Esophagus muscularis mucosa (tissue), 4 donors: ENCODE measurements at regions not wholly inside any gene's neighbourhood (a gene's known extent, or its start where the extent isn't known, plus 50 kb on each side); places are given as distances from the start of the nearest gene placed in this dataset.
A peak's percentile ranks its signal among the peaks of the same experiment; 100 is the strongest.

Experiments
- DNase-seq: peaks from one replicate; pipeline ENCODE4 v3.0.0-alpha.2; 2017; ENCODE audit errors: extremely low spot score
- H3K27ac ChIP-seq, 4 donors: fragments of 200-600 bp; sonication (generic); replicated peaks in 1 of 4; 1 replicate in 3 of 4; 2 replicates in 1 of 4; pipeline ENCODE4 v1.5.1; 2016 to 2019; ENCODE audit warnings: mild to moderate bottlenecking in 1 of 4
- H3K27me3 ChIP-seq, 4 donors: fragments of 200-600 bp; sonication (generic); one replicate each; pipeline versions ENCODE4 v1.5.1 to v1.6.0; 2016 to 2019
- H3K36me3 ChIP-seq, 4 donors: fragments of 200-600 bp; sonication (generic); one replicate each; pipeline ENCODE4 v1.5.1; 2016 to 2019
- H3K4me1 ChIP-seq, 4 donors: fragments of 200-600 bp; sonication (generic); one replicate each; pipeline ENCODE4 v1.5.1; 2016 to 2019
- H3K4me3 ChIP-seq, 4 donors: fragments of 200-600 bp; sonication (generic); 1 replicate in 2 of 4; 2 replicates in 2 of 4; pipeline ENCODE4 v1.5.1; 2016 to 2019; ENCODE audit warnings: mild to moderate bottlenecking in 4 of 4, moderate library complexity in 1 of 4
- H3K9me3 ChIP-seq, 4 donors: fragments of 200-600 bp; sonication (generic); 1 replicate in 3 of 4; 2 replicates in 1 of 4; pipeline ENCODE4 v1.5.1; 2016 to 2019
- CTCF ChIP-seq, 3 experiments: fragments of 200-600 bp in 2 of 3; fragments of 450-650 bp in 1 of 3; sonication (generic) in 2 of 3; IDR thresholded peaks; one replicate each; pipeline ENCODE4 v1.5.1; 2017 to 2019; ENCODE audit warnings: antibody characterized with exemption in 3 of 3, mild to moderate bottlenecking in 2 of 3, moderate library complexity in 1 of 3
- EP300 ChIP-seq: sonication (generic); formaldehyde crosslinking; IDR thresholded peaks from one replicate; pipeline ENCODE4 v1.6.1; 2017; ENCODE audit warnings: antibody characterized with exemption
- POLR2A ChIP-seq: fragments of 450-650 bp; IDR thresholded peaks from one replicate; pipeline ENCODE4 v1.6.1; 2017; ENCODE audit warnings: antibody characterized with exemption, moderate library complexity, mild to moderate bottlenecking, low read depth
- POLR2AphosphoS5 ChIP-seq, 2 donors: sonication (generic); formaldehyde crosslinking; IDR thresholded peaks; one replicate each; pipeline ENCODE4 v1.6.1; 2017; ENCODE audit warnings: antibody characterized with exemption in 2 of 2
- WGBS: methylation state at CpG from one replicate; pipeline ENCODE4 v1.1.5; 2018; 5-methylcytosine and 5-hydroxymethylcytosine counted together
- intact Hi-C: fragments of 100-400 bp; cut with DNase I; formaldehyde crosslinking; loops from one replicate; pipeline ENCODE4 v1.15.1; 2023

DNA sequence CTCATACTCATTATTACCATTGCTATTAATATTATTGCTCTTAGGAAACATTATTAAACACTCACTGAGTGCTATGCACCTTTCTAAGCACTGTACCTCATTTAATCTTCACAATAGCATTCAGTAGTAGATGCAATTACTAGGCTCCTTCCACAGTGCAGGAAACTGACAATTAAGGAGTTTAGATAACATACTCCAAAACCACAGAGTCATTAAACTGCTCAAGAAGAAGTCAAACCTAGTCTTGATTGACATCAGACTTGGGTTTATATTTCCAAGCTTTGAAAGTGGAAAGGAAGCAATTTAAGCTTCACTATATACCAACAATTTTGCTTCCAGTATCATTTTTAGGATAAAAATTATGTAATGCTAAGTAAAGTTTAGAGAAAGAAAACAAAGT lies 490.1 kb upstream of the ARRDC4 start:
- intact Hi-C loops, result no loop called here
- Histone ChIP-seq H3K36me3 (no peaks in the 10 kb centered on the region), H3K27me3 (no peaks in the 10 kb centered on the region), H3K4me1 (no peaks in the 10 kb centered on the region), H3K4me3 (no peak overlapping the region), H3K27ac (no peak overlapping the region), H3K9me3 (peaks cover 0 to 3% (median 0%) of the 10 kb centered on the region in 4 donors)
- no peak for DNase-seq
- TF ChIP-seq EP300, result no peak
- TF ChIP-seq POLR2A, result no peak
- TF ChIP-seq CTCF (IDR thresholded peaks at IDR 0.05), result no peak

- Histone ChIP-seq H3K27ac (no peak overlapping the region), H3K4me1 (no peaks in the 10 kb centered on the region), H3K27me3 (no peaks in the 10 kb centered on the region), H3K4me3 (no peak overlapping the region), H3K36me3 (no peaks in the 10 kb centered on the region), H3K9me3 (peaks cover 0 to 3% (median 0%) of the 10 kb centered on the region in 4 donors)
- 77% methylated on average over 1 of the region's 1 CpG for WGBS
- intact Hi-C loops, result no loop called here
- TF ChIP-seq POLR2AphosphoS5 (IDR thresholded peaks at IDR 0.05), result no peak
- no peak for TF ChIP-seq POLR2A
- no peak for TF ChIP-seq CTCF (IDR thresholded peaks at IDR 0.05)
- no peak for TF ChIP-seq EP300
- no peak for DNase-seq
Observed at GRCh38 chr15:97473627-97474026, 486.9 kb upstream of the ARRDC4 start.

GRCh38 chr15:97479957-97480356 lies 480.5 kb upstream of the ARRDC4 start:
- 98% methylated on average over 3 of the region's 3 CpGs for WGBS
- TF ChIP-seq POLR2A (no peak), EP300 (no peak), POLR2AphosphoS5 (IDR thresholded peaks at IDR 0.05) (no peak), CTCF (IDR thresholded peaks at IDR 0.05) (no peak)
- intact Hi-C loops, result no loop called here

GRCh38 chr15:97482521-97482920 lies 478.0 kb upstream of the ARRDC4 start:
- Histone ChIP-seq H3K36me3 (no peaks in the 10 kb centered on the region), H3K27ac (no peak overlapping the region), H3K4me3 (no peak overlapping the region), H3K9me3 (no peaks in the 10 kb centered on the region), H3K27me3 (no peaks in the 10 kb centered on the region), H3K4me1 (no peaks in the 10 kb centered on the region)
- TF ChIP-seq POLR2AphosphoS5 (IDR thresholded peaks at IDR 0.05), result no peak
- TF ChIP-seq EP300, result no peak
- TF ChIP-seq CTCF (IDR thresholded peaks at IDR 0.05), result peak in 1 of 3 experiments; percentile 26
- DNase-seq, result no peak
- intact Hi-C loops, result no loop called here
- 55% methylated on average over 3 of the region's 3 CpGs for WGBS

More at GRCh38 chr15:97479957-97480356, 480.5 kb upstream of the ARRDC4 start:
- no peaks in the 10 kb centered on the region for H3K4me1 ChIP-seq
- no peaks in the 10 kb centered on the region for H3K27me3 ChIP-seq
- H3K36me3 ChIP-seq, result no peaks in the 10 kb centered on the region
- no peaks in the 10 kb centered on the region for H3K9me3 ChIP-seq
- H3K4me3 ChIP-seq, result no peak overlapping the region
- DNase-seq, result no peak
- H3K27ac ChIP-seq, result no peak overlapping the region

GRCh38 chr15:97483232-97483631 lies 477.3 kb upstream of the ARRDC4 start:
- TF ChIP-seq POLR2AphosphoS5 (IDR thresholded peaks at IDR 0.05) (no peak), CTCF (IDR thresholded peaks at IDR 0.05) (no peak), POLR2A (no peak), EP300 (no peak)
- Histone ChIP-seq H3K4me3 (no peak overlapping the region), H3K27me3 (no peaks in the 10 kb centered on the region), H3K9me3 (no peaks in the 10 kb centered on the region), H3K27ac (no peak overlapping the region), H3K36me3 (no peaks in the 10 kb centered on the region), H3K4me1 (no peaks in the 10 kb centered on the region)
- 73% methylated on average over 21 of the region's 21 CpGs for WGBS
- intact Hi-C loops, result no loop called here
- no peak for DNase-seq
